ENCODE measurements at regions not wholly inside any gene's neighbourhood (a gene's known extent, or its start where the extent isn't known, plus 50 kb on each side); places are given as distances from the start of the nearest gene placed in this dataset.

DNA sequence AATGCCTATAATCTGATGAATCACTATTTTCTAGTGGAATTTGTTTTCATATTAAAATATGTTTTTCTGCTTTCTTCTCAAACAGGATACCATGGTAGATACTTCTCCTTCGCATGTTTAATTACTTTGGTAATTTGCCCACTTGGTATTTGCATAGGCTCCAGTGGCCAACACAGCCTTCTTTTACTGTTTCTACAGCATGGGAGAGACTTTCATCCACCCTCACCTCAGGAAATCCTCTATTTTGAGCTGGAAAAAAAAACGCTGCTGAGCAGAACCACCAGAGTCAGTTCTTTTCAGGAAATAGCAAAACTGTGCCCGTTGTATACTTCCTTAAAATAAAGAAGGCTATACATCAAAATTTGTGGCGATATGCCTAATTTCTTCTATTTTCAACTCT, 213.3 kb downstream of the MDFIC start:
- H3K27me3 ChIP-seq (ENCODE audit: insufficient read depth in 3 of 3, low read length in 2 of 3) = no peaks in the 10 kb centered on the region
- no peak overlapping the region for H3K27ac ChIP-seq
- no peak for DNase-seq
- intact Hi-C loops (cut with DNase I) = no loop called here
- TF ChIP-seq, protein P1, sequence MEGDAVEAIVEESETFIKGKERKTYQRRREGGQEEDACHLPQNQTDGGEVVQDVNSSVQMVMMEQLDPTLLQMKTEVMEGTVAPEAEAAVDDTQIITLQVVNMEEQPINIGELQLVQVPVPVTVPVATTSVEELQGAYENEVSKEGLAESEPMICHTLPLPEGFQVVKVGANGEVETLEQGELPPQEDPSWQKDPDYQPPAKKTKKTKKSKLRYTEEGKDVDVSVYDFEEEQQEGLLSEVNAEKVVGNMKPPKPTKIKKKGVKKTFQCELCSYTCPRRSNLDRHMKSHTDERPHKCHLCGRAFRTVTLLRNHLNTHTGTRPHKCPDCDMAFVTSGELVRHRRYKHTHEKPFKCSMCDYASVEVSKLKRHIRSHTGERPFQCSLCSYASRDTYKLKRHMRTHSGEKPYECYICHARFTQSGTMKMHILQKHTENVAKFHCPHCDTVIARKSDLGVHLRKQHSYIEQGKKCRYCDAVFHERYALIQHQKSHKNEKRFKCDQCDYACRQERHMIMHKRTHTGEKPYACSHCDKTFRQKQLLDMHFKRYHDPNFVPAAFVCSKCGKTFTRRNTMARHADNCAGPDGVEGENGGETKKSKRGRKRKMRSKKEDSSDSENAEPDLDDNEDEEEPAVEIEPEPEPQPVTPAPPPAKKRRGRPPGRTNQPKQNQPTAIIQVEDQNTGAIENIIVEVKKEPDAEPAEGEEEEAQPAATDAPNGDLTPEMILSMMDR (IDR thresholded peaks at IDR 0.05) = no peak
- no peaks in the 10 kb centered on the region for H3K4me1 ChIP-seq
- ATAC-seq = no peak
- WGBS, 3 donors = 70 to 76% (median 75%) methylated on average over 4 of the region's 4 CpGs
- no peak overlapping the region for H3K4me3 ChIP-seq
- no peaks in the 10 kb centered on the region for H3K36me3 ChIP-seq (ENCODE audit: insufficient read depth in 1 of 2, low read depth in 1 of 2)
- H3K9me3 ChIP-seq = no peaks in the 10 kb centered on the region

DNA sequence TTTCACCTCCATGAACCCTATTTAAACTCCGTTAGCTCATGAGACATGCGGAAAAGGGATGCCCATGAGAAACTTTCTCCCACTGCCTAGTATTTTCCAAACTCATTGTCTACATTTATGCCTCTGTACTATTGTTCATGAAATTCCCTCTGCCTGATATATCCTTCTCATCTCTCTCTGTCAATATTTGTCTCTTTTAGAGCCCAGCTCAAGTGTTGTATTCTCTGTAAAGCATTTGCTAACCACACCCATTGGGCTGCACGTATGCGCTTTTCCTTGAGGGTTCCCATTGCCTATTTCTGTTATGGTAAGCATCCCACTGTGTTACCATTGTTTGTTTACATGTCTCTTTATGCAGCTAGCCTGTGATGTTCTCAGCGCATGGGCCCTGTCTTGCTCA, 211.4 kb downstream of the MDFIC start:
- intact Hi-C loops (cut with DNase I) = no loop called here
- DNase-seq = no peak
- no peak overlapping the region for H3K27ac ChIP-seq
- TF ChIP-seq, protein P1 (IDR thresholded peaks at IDR 0.05) = no peak
- no peaks in the 10 kb centered on the region for H3K36me3 ChIP-seq (ENCODE audit: insufficient read depth in 1 of 2, low read depth in 1 of 2)
- no peak overlapping the region for H3K4me3 ChIP-seq
- 94 to 96% (median 95%) methylated on average over 5 of the region's 5 CpGs for WGBS, 3 donors
- no peaks in the 10 kb centered on the region for H3K27me3 ChIP-seq (ENCODE audit: insufficient read depth in 3 of 3, low read length in 2 of 3)
- H3K4me1 ChIP-seq = no peaks in the 10 kb centered on the region
- no peaks in the 10 kb centered on the region for H3K9me3 ChIP-seq
- ATAC-seq = no peak

- no peaks in the 10 kb centered on the region for H3K9me3 ChIP-seq
- DNase-seq = no peak
- no peaks in the 10 kb centered on the region for H3K4me1 ChIP-seq
- TF ChIP-seq, protein P1 (IDR thresholded peaks at IDR 0.05) = no peak
- H3K27ac ChIP-seq = no peak overlapping the region
- intact Hi-C loops (cut with DNase I) = no loop called here
- H3K36me3 ChIP-seq (ENCODE audit: insufficient read depth in 1 of 2, low read depth in 1 of 2) = no peaks in the 10 kb centered on the region
- no peaks in the 10 kb centered on the region for H3K27me3 ChIP-seq (ENCODE audit: insufficient read depth in 3 of 3, low read length in 2 of 3)
- no peak overlapping the region for H3K4me3 ChIP-seq
- ATAC-seq = no peak
- 71 to 82% (median 79%) methylated on average over 1 of the region's 1 CpG for WGBS, 3 donors
Observed at GRCh38 chr7:115132096-115132495, 210.2 kb downstream of the MDFIC start.

DNA sequence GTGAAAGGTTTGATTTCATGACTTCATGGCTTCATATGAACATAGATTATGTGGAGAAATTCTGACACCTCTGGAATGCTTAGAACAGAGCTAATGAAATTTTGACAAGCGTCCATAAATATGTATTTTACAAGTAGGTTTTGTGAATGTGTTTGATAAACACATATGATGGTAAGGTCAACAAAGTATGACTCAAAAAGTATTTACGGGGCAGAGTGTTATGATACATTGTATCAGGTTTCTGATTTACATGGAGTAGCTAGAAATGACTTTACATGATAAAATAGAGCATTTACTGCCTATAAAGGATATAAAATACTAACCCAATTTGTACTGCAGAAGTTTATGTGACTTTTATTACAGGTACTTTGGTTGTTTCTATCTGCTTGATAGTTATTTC, 206.3 kb downstream of the MDFIC start:
- Histone ChIP-seq H3K27ac (no peak overlapping the region), H3K27me3 (ENCODE audit: insufficient read depth in 3 of 3, low read length in 2 of 3) (no peaks in the 10 kb centered on the region), H3K36me3 (ENCODE audit: insufficient read depth in 1 of 2, low read depth in 1 of 2) (no peaks in the 10 kb centered on the region), H3K4me3 (no peak overlapping the region), H3K4me1 (no peaks in the 10 kb centered on the region), H3K9me3 (no peaks in the 10 kb centered on the region)
- TF ChIP-seq, protein P1 (IDR thresholded peaks at IDR 0.05) = no peak
- intact Hi-C loops (cut with DNase I) = no loop called here
- ATAC-seq (no peak), DNase-seq (no peak)
- WGBS, 3 donors = 80 to 84% (median 81%) methylated on average over 2 of the region's 2 CpGs

GRCh38 chr7:115127399-115128021, 205.6 kb downstream of the MDFIC start:
- ATAC-seq (no peak), DNase-seq (no peak)
- intact Hi-C loops (cut with DNase I) = no loop called here

More at GRCh38 chr7:115127399-115128021, 205.6 kb downstream of the MDFIC start:
- no peak overlapping the region for H3K27ac ChIP-seq
- H3K9me3 ChIP-seq = no peaks in the 10 kb centered on the region
- no peak overlapping the region for H3K4me3 ChIP-seq
- TF ChIP-seq, protein P1 (IDR thresholded peaks at IDR 0.05) = no peak
- H3K4me1 ChIP-seq = no peaks in the 10 kb centered on the region
- H3K27me3 ChIP-seq (ENCODE audit: insufficient read depth in 3 of 3, low read length in 2 of 3) = no peaks in the 10 kb centered on the region
- no peaks in the 10 kb centered on the region for H3K36me3 ChIP-seq (ENCODE audit: insufficient read depth in 1 of 2, low read depth in 1 of 2)
- WGBS, 3 donors = 86 to 89% (median 87%) methylated on average over 5 of the region's 5 CpGs
